ENCODE measurements at regions not wholly inside any gene's neighbourhood (a gene's known extent, or its start where the extent isn't known, plus 50 kb on each side); places are given as distances from the start of the nearest gene placed in this dataset.
A peak's percentile ranks its signal among the peaks of the same experiment; 100 is the strongest.

- intact Hi-C loops (cut with DNase I): no loop called here
- H3K4me1 ChIP-seq: no peaks in the 10 kb centered on the region
- H3K27me3 ChIP-seq: peaks cover 0 to 5% of the 10 kb centered on the region in 2 donors
- H3K4me3 ChIP-seq: no peak overlapping the region
- no peaks in the 10 kb centered on the region for H3K36me3 ChIP-seq
- peaks cover 0 to 2% of the 10 kb centered on the region in 2 donors for H3K9me3 ChIP-seq
- no peak for TF ChIP-seq CTCF (IDR thresholded peaks at IDR 0.05)
- H3K27ac ChIP-seq: no peak overlapping the region
- DNase-seq: peak in 1 of 4 donors; percentile 21
- no peak for ATAC-seq
These were observed 384.7 kb downstream of the EDEM1 start for GRCh38 chr3:5572168-5572567.

- no peak for TF ChIP-seq CTCF (IDR thresholded peaks at IDR 0.05)
- DNase-seq: no peak
- Histone ChIP-seq H3K4me1 (no peaks in the 10 kb centered on the region), H3K9me3 (no peaks in the 10 kb centered on the region), H3K27ac (no peak overlapping the region), H3K27me3 (peaks cover 0 to 5% of the 10 kb centered on the region in 2 donors), H3K36me3 (no peaks in the 10 kb centered on the region), H3K4me3 (no peak overlapping the region)
- ATAC-seq: no peak
- intact Hi-C loops (cut with DNase I): no loop called here
These were observed 388.9 kb downstream of the EDEM1 start for GRCh38 chr3:5576277-5577011.

- H3K4me1 ChIP-seq: no peaks in the 10 kb centered on the region
- no peaks in the 10 kb centered on the region for H3K36me3 ChIP-seq
- peaks cover 0 to 5% of the 10 kb centered on the region in 2 donors for H3K27me3 ChIP-seq
- DNase-seq: no peak
- H3K27ac ChIP-seq: no peak overlapping the region
- TF ChIP-seq CTCF (IDR thresholded peaks at IDR 0.05): no peak
- ATAC-seq: no peak
- H3K4me3 ChIP-seq: no peak overlapping the region
- intact Hi-C loops (cut with DNase I): no loop called here
- no peaks in the 10 kb centered on the region for H3K9me3 ChIP-seq
These were observed 391.7 kb downstream of the EDEM1 start for GRCh38 chr3:5579139-5579602.

DNA sequence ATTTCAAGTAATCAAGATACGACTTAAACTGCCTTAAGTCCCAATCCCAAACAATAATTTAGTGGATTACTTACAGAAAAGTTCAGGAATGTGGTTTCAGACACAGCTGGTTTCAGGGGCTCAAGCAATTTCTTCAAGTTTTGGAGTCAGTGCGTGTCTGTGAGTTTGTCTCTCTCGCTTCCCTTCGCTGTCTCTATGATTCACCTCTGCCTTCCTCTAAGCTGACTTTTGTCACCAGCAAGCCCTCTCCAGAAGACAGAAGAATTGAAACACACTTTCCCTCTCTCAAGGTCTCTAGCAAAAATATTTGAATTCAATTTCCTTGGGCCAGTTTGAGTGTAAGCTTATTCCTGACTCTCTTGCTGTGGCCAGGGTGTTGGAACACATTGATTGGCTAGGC, 392.4 kb downstream of the EDEM1 start:
- intact Hi-C loops (cut with DNase I): no loop called here
- DNase-seq (no peak), ATAC-seq (no peak)
- no peak overlapping the region for H3K27ac ChIP-seq
- no peak for TF ChIP-seq CTCF (IDR thresholded peaks at IDR 0.05)
- H3K4me1 ChIP-seq: no peaks in the 10 kb centered on the region
- H3K36me3 ChIP-seq: no peaks in the 10 kb centered on the region
- H3K9me3 ChIP-seq: no peaks in the 10 kb centered on the region
- no peak overlapping the region for H3K4me3 ChIP-seq
- peaks cover 0 to 5% of the 10 kb centered on the region in 2 donors for H3K27me3 ChIP-seq

DNA sequence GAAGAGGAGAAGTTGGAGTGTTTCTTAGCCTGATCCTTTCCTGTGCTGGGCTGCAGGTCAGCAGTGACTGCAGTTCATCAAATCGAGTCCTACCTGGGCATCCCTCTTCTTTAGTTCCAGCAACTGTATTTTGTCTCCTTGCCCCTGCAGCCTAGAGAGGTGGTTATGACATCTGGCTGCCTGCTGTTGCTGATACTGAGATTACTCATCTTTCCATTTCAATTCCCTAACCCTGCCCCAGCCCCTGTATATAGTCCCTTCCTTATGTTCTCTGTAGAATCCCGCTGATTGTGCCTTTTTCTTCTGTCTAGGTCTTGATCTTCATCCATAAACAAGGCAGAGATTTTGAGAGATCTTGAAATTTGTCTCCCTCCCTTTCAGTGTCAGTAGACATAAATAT, 393.3 kb downstream of the EDEM1 start:
- TF ChIP-seq CTCF (IDR thresholded peaks at IDR 0.05): no peak

More for the DNA sequence above, 393.3 kb downstream of the EDEM1 start:
- Histone ChIP-seq H3K27me3 (no peaks in the 10 kb centered on the region), H3K9me3 (no peaks in the 10 kb centered on the region), H3K27ac (no peak overlapping the region), H3K4me3 (no peak overlapping the region), H3K4me1 (no peaks in the 10 kb centered on the region), H3K36me3 (no peaks in the 10 kb centered on the region)
- ATAC-seq: no peak
- intact Hi-C loops (cut with DNase I): no loop called here
- no peak for DNase-seq
